ENCODE measurements at regions not wholly inside any gene's neighbourhood (a gene's known extent, or its start where the extent isn't known, plus 50 kb on each side); places are given as distances from the start of the nearest gene placed in this dataset.

- TF ChIP-seq POLR2A (IDR thresholded peaks at IDR 0.05) (no peak), CTCF (IDR thresholded peaks at IDR 0.05) (no peak)
Observed at GRCh38 chr2:150876251-150876950, 385.3 kb downstream of the RBM43 start.
